ENCODE measurements at regions not wholly inside any gene's neighbourhood (a gene's known extent, or its start where the extent isn't known, plus 50 kb on each side); places are given as distances from the start of the nearest gene placed in this dataset.

GRCh38 chr22:34380532-34380931 is 460.3 kb upstream of the LARGE1 start:
- H3K4me2 ChIP-seq, result no peak overlapping the region
- no peaks in the 10 kb centered on the region for H4K20me1 ChIP-seq (ENCODE audit: insufficient read depth)
- no peak for TF ChIP-seq CTCF (conservative IDR thresholded peaks at IDR 0.05; ENCODE audit: low read depth, low read length)
- H3K4me3 ChIP-seq (IDR thresholded peaks at IDR 0.05; ENCODE audit: insufficient read depth, low read depth, low read length), result no peak overlapping the region
- no peak overlapping the region for H2AFZ ChIP-seq (ENCODE audit: low read depth)
- H3K27ac ChIP-seq, result no peak overlapping the region
- H3K79me2 ChIP-seq (ENCODE audit: insufficient read depth, low read depth), result no peaks in the 10 kb centered on the region
- no peak overlapping the region for H3K9ac ChIP-seq
- H3K27me3 ChIP-seq (ENCODE audit: insufficient read depth, low read depth), result no peaks in the 10 kb centered on the region
- no peaks in the 10 kb centered on the region for H3K4me1 ChIP-seq (ENCODE audit: low read depth, poor library complexity, severe bottlenecking)
- no peaks in the 10 kb centered on the region for H3K36me3 ChIP-seq (ENCODE audit: insufficient read depth)

GRCh38 chr22:34390400-34390799 is 470.1 kb upstream of the LARGE1 start:
- Histone ChIP-seq H3K4me2 (no peak overlapping the region), H2AFZ (ENCODE audit: low read depth) (no peak overlapping the region), H3K79me2 (ENCODE audit: insufficient read depth, low read depth) (no peaks in the 10 kb centered on the region), H4K20me1 (ENCODE audit: insufficient read depth) (no peaks in the 10 kb centered on the region), H3K9ac (no peak overlapping the region), H3K36me3 (ENCODE audit: insufficient read depth) (no peaks in the 10 kb centered on the region), H3K27ac (no peak overlapping the region), H3K4me1 (ENCODE audit: low read depth, poor library complexity, severe bottlenecking) (no peaks in the 10 kb centered on the region), H3K27me3 (ENCODE audit: insufficient read depth, low read depth) (no peaks in the 10 kb centered on the region), H3K4me3 (IDR thresholded peaks at IDR 0.05; ENCODE audit: insufficient read depth, low read depth, low read length) (no peak overlapping the region)
- no peak for TF ChIP-seq CTCF (conservative IDR thresholded peaks at IDR 0.05; ENCODE audit: low read depth, low read length)

- H3K27ac ChIP-seq, result no peak overlapping the region
Measured at GRCh38 chr22:34395370-34395769, 475.1 kb upstream of the LARGE1 start.

GRCh38 chr22:34403667-34404066 is 483.4 kb upstream of the LARGE1 start:
- Histone ChIP-seq H3K4me2 (no peak overlapping the region), H3K27ac (no peak overlapping the region), H4K20me1 (ENCODE audit: insufficient read depth) (no peaks in the 10 kb centered on the region), H3K79me2 (ENCODE audit: insufficient read depth, low read depth) (no peaks in the 10 kb centered on the region), H3K9ac (no peak overlapping the region), H2AFZ (ENCODE audit: low read depth) (no peak overlapping the region), H3K4me3 (IDR thresholded peaks at IDR 0.05; ENCODE audit: insufficient read depth, low read depth, low read length) (no peak overlapping the region), H3K27me3 (ENCODE audit: insufficient read depth, low read depth) (no peaks in the 10 kb centered on the region), H3K36me3 (ENCODE audit: insufficient read depth) (no peaks in the 10 kb centered on the region), H3K4me1 (ENCODE audit: low read depth, poor library complexity, severe bottlenecking) (no peaks in the 10 kb centered on the region)
- TF ChIP-seq CTCF (conservative IDR thresholded peaks at IDR 0.05; ENCODE audit: low read depth, low read length), result no peak

More at GRCh38 chr22:34395370-34395769, 475.1 kb upstream of the LARGE1 start:
- Histone ChIP-seq H2AFZ (ENCODE audit: low read depth) (no peak overlapping the region), H3K79me2 (ENCODE audit: insufficient read depth, low read depth) (no peaks in the 10 kb centered on the region), H3K27me3 (ENCODE audit: insufficient read depth, low read depth) (no peaks in the 10 kb centered on the region), H3K9ac (no peak overlapping the region), H3K36me3 (ENCODE audit: insufficient read depth) (no peaks in the 10 kb centered on the region), H3K4me3 (IDR thresholded peaks at IDR 0.05; ENCODE audit: insufficient read depth, low read depth, low read length) (no peak overlapping the region), H3K4me1 (ENCODE audit: low read depth, poor library complexity, severe bottlenecking) (no peaks in the 10 kb centered on the region), H3K4me2 (no peak overlapping the region), H4K20me1 (ENCODE audit: insufficient read depth) (no peaks in the 10 kb centered on the region)
- no peak for TF ChIP-seq CTCF (conservative IDR thresholded peaks at IDR 0.05; ENCODE audit: low read depth, low read length)

All from KMS-11 (cell line).